Astrocyte (in vitro differentiated cells and primary cell): ENCODE measurements at regions not wholly inside any gene's neighbourhood (a gene's known extent, or its start where the extent isn't known, plus 50 kb on each side); places are given as distances from the start of the nearest gene placed in this dataset.

Source experiments
- EZH2 ChIP-seq: IDR thresholded peaks from 2 replicates; pipeline ENCODE4 v1.6.1; 2012; ENCODE audit warnings: mild to moderate bottlenecking, low read length, inconsistent platforms; ENCODE audit not compliant: insufficient read depth
- TF ChIP-seq, protein P1 (sequence below): IDR thresholded peaks from 2 replicates; pipeline ENCODE4 v1.5.1; 2011; ENCODE audit warnings: low read depth, mild to moderate bottlenecking, inconsistent platforms, low read length, moderate library complexity; ENCODE audit not compliant: insufficient read depth

DNA sequence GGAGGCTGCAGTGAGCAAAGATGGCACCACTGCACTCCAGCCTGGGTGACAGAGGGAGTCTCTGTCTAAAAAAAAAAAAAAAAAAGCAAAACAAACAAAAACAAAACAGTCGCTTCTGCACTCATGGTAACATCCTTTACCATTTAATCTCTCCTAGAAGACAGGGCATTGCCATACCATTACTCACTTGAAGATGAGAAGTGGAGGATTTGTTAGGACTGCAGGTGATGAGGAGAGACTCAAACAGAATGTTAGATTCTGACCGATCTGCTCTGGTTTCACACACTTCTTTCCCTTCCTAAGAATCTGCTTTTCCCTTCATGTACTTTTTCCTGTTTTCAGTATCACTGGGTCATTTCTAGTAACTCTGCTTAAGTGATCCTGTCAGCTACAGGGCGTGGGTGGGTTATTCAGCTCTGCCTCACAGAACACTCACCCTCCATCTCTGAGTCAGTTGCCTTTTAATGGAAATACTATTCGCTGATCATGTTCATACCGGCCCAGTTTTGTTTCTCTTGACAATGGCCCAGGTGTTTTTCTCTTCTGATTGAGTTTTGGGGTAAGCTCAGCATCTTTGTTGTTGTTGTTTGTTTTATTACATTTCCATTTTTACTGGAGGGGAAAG, 148.0 kb upstream of the ERG start:
- TF ChIP-seq, protein P1, sequence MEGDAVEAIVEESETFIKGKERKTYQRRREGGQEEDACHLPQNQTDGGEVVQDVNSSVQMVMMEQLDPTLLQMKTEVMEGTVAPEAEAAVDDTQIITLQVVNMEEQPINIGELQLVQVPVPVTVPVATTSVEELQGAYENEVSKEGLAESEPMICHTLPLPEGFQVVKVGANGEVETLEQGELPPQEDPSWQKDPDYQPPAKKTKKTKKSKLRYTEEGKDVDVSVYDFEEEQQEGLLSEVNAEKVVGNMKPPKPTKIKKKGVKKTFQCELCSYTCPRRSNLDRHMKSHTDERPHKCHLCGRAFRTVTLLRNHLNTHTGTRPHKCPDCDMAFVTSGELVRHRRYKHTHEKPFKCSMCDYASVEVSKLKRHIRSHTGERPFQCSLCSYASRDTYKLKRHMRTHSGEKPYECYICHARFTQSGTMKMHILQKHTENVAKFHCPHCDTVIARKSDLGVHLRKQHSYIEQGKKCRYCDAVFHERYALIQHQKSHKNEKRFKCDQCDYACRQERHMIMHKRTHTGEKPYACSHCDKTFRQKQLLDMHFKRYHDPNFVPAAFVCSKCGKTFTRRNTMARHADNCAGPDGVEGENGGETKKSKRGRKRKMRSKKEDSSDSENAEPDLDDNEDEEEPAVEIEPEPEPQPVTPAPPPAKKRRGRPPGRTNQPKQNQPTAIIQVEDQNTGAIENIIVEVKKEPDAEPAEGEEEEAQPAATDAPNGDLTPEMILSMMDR: no peak
- no peak for TF ChIP-seq EZH2
